HG03460 (cell line): ENCODE measurements at regions not wholly inside any gene's neighbourhood (a gene's known extent, or its start where the extent isn't known, plus 50 kb on each side); places are given as distances from the start of the nearest gene placed in this dataset.

Experiments
- ATAC-seq: cut with Tn5 transposase; IDR thresholded peaks from one replicate; pipeline ENCODE4 v1.9.1; 2021; ENCODE audit not compliant: unreplicated experiment

- no peak for ATAC-seq
Measured at GRCh38 chr10:78571891-78572290, 496.9 kb upstream of the ZMIZ1 start.

GRCh38 chr10:78572565-78572964 lies 496.2 kb upstream of the ZMIZ1 start:
- no peak for ATAC-seq

- no peak for ATAC-seq
Measured at GRCh38 chr10:78574547-78574946, 494.2 kb upstream of the ZMIZ1 start.

- ATAC-seq = no peak
Measured at GRCh38 chr10:78575400-78575799, 493.4 kb upstream of the ZMIZ1 start.

GRCh38 chr10:78576276-78576675 lies 492.5 kb upstream of the ZMIZ1 start:
- ATAC-seq = no peak

GRCh38 chr10:78577712-78578111 lies 491.1 kb upstream of the ZMIZ1 start:
- ATAC-seq = no peak

- no peak for ATAC-seq
Measured at GRCh38 chr10:78578929-78579328, 489.8 kb upstream of the ZMIZ1 start.

- no peak for ATAC-seq
Measured at GRCh38 chr10:78579576-78579975, 489.2 kb upstream of the ZMIZ1 start.

GRCh38 chr10:78579995-78580394 lies 488.8 kb upstream of the ZMIZ1 start:
- no peak for ATAC-seq

GRCh38 chr10:78581133-78581694 lies 487.6 kb upstream of the ZMIZ1 start:
- no peak for ATAC-seq

- no peak for ATAC-seq
Measured at GRCh38 chr10:78582540-78582939, 486.2 kb upstream of the ZMIZ1 start.

GRCh38 chr10:78584266-78584665 lies 484.5 kb upstream of the ZMIZ1 start:
- ATAC-seq = no peak

- no peak for ATAC-seq
Measured at GRCh38 chr10:78584681-78585080, 484.1 kb upstream of the ZMIZ1 start.

- no peak for ATAC-seq
Measured at GRCh38 chr10:78585952-78586351, 482.8 kb upstream of the ZMIZ1 start.

GRCh38 chr10:78588194-78588811 lies 480.5 kb upstream of the ZMIZ1 start:
- no peak for ATAC-seq

- no peak for ATAC-seq
Measured at GRCh38 chr10:78589687-78590086, 479.1 kb upstream of the ZMIZ1 start.

GRCh38 chr10:78591066-78591465 lies 477.7 kb upstream of the ZMIZ1 start:
- ATAC-seq = no peak

GRCh38 chr10:78594559-78595268 lies 474.1 kb upstream of the ZMIZ1 start:
- no peak for ATAC-seq

- no peak for ATAC-seq
Measured at GRCh38 chr10:78595269-78595619, 473.5 kb upstream of the ZMIZ1 start.

GRCh38 chr10:78596556-78596955 lies 472.2 kb upstream of the ZMIZ1 start:
- ATAC-seq = no peak

- ATAC-seq = no peak
Measured at GRCh38 chr10:78597796-78598555, 470.8 kb upstream of the ZMIZ1 start.
